OCI-LY1 (cell line): ENCODE measurements at regions not wholly inside any gene's neighbourhood (a gene's known extent, or its start where the extent isn't known, plus 50 kb on each side); places are given as distances from the start of the nearest gene placed in this dataset.

Experiments
- H2AFZ ChIP-seq: fragments of 200-600 bp; sonication (generic), shearing (Covaris generic); 2 replicates; pipeline ENCODE4 v1.6.0; 2014; ENCODE audit warnings: antibody characterized with exemption, mild to moderate bottlenecking, low read length
- H3F3A ChIP-seq: fragments of 200-600 bp; sonication (generic), shearing (Covaris generic); 2 replicates; pipeline ENCODE4 v1.6.0; 2014; ENCODE audit warnings: mild to moderate bottlenecking, antibody characterized with exemption, low read length, moderate library complexity; ENCODE audit not compliant: insufficient read depth
- H3K27ac ChIP-seq: fragments of 200-600 bp; sonication (generic); 2 replicates; pipeline ENCODE4 v1.5.1; 2014; ENCODE audit warnings: low read length, mixed run types, mild to moderate bottlenecking, low read depth; ENCODE audit not compliant: poor library complexity, severe bottlenecking
- H3K27me3 ChIP-seq: fragments of 200-600 bp; sonication (generic); 2 replicates; pipeline ENCODE4 v1.6.0; 2014; ENCODE audit warnings: antibody characterized with exemption, mild to moderate bottlenecking, low read length, moderate library complexity; ENCODE audit not compliant: insufficient read depth
- H3K36me3 ChIP-seq: fragments of 200-600 bp; sonication (generic); 2 replicates; pipeline ENCODE4 v1.6.1; 2014; ENCODE audit warnings: mild to moderate bottlenecking, antibody characterized with exemption, low read length, moderate library complexity, mixed read lengths; ENCODE audit not compliant: insufficient read depth
- H3K4me1 ChIP-seq: fragments of 200-600 bp; sonication (generic); 2 replicates; pipeline ENCODE4 v1.5.1; 2014; ENCODE audit warnings: mild to moderate bottlenecking, low read length, moderate library complexity; ENCODE audit not compliant: insufficient read depth, severe bottlenecking
- H3K4me2 ChIP-seq: fragments of 200-600 bp; sonication (generic), shearing (Covaris generic); 2 replicates; pipeline ENCODE4 v1.6.1; 2014; ENCODE audit warnings: low read length
- H3K4me3 ChIP-seq: fragments of 200-600 bp; sonication (generic); 2 replicates; pipeline ENCODE4 v1.5.1; 2014; ENCODE audit warnings: low read length, low read depth, mild to moderate bottlenecking, mixed read lengths; ENCODE audit not compliant: poor library complexity, severe bottlenecking
- H3K79me2 ChIP-seq: fragments of 200-600 bp; shearing (Covaris generic); 2 replicates; pipeline ENCODE4 v1.6.1; 2016; ENCODE audit warnings: mixed run types, low read length, mixed read lengths; ENCODE audit not compliant: insufficient read depth
- H3K9ac ChIP-seq: fragments of 200-600 bp; sonication (generic), shearing (Covaris generic); 2 replicates; pipeline ENCODE4 v1.6.1; 2014; ENCODE audit warnings: mild to moderate bottlenecking, low read length, mixed read lengths
- H3K9me2 ChIP-seq: fragments of 200-600 bp; sonication (generic), shearing (Covaris generic); 2 replicates; pipeline ENCODE4 v1.6.1; 2014; ENCODE audit warnings: low read depth, mild to moderate bottlenecking, low read length, mixed read lengths
- H3K9me3 ChIP-seq: fragments of 200-600 bp; shearing (Covaris generic); 2 replicates; pipeline ENCODE4 v1.6.1; 2014; ENCODE audit warnings: low read length, mixed read lengths
- H4K20me1 ChIP-seq: fragments of 200-600 bp; sonication (generic), shearing (Covaris generic); 2 replicates; pipeline ENCODE4 v1.6.0; 2016; ENCODE audit warnings: mild to moderate bottlenecking, low read length; ENCODE audit not compliant: insufficient read depth
- EZH2 ChIP-seq: fragments of 200-600 bp; sonication (generic), shearing (Covaris generic); IDR thresholded peaks from 2 replicates; pipeline ENCODE4 v1.8.0; 2017; ENCODE audit warnings: borderline replicate concordance, mixed run types, mild to moderate bottlenecking, antibody characterized with exemption, low read length, moderate library complexity, mixed read lengths
- TF ChIP-seq, protein P1 (sequence below): fragments of 200-600 bp; sonication (generic), shearing (Covaris generic); IDR thresholded peaks from 2 replicates; pipeline ENCODE4 v1.5.1; 2017; ENCODE audit warnings: mild to moderate bottlenecking, antibody characterized with exemption, low read length, moderate library complexity, mixed read lengths

DNA sequence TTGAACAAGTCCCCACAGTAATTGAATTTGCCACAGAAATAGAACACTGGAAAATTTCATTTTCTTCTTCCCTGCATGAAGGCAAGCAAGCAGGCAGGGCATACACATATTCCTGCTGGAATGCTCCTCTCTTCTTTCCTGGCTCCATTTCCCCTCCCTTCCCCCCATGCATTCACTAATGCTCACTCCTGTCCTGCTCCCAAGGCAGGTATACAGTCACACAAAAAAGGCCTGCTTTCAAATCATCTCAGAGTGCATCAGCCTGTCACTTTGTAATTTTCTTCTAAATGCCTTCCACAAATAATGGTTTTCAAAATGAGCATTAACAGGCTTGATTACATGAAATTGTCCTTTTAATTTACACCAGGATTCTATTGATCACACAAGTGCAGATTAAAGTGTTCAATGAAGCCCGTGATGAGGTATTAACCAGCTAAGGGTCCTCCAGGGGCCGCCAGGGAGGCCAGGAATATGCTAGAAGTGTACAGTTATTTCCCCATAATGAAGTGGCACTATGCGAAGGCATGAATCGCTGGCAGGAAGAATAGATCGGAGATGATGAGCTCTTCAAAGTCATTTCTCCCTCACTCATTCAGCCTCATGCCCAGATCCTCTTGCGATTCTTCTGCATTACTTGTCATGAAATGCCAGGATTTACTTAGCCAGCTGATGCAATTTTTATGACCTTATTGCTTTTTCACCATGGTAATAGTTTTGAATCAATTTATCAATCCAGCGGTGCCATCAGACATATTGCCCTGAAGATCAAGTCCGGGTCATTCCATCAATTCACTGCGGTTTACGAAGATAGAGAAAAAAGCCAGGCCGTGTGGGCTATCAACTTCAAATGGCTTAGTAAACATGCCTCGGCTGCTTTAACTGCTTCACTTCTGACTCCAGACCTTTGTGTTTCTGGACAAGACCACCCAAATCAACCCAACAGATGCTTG, 243.5 kb downstream of the GPAT3 start:
- no peaks in the 10 kb centered on the region for H3K9me2 ChIP-seq
- H3K36me3 ChIP-seq, result no peaks in the 10 kb centered on the region
- H3K79me2 ChIP-seq, result no peaks in the 10 kb centered on the region
- H3K4me1 ChIP-seq, result no peaks in the 10 kb centered on the region
- H3F3A ChIP-seq, result no peaks in the 10 kb centered on the region
- H3K4me3 ChIP-seq, result no peak overlapping the region
- no peak overlapping the region for H3K9ac ChIP-seq
- H3K4me2 ChIP-seq, result no peak overlapping the region
- H4K20me1 ChIP-seq, result no peaks in the 10 kb centered on the region
- no peak overlapping the region for H2AFZ ChIP-seq
- TF ChIP-seq, protein P1, sequence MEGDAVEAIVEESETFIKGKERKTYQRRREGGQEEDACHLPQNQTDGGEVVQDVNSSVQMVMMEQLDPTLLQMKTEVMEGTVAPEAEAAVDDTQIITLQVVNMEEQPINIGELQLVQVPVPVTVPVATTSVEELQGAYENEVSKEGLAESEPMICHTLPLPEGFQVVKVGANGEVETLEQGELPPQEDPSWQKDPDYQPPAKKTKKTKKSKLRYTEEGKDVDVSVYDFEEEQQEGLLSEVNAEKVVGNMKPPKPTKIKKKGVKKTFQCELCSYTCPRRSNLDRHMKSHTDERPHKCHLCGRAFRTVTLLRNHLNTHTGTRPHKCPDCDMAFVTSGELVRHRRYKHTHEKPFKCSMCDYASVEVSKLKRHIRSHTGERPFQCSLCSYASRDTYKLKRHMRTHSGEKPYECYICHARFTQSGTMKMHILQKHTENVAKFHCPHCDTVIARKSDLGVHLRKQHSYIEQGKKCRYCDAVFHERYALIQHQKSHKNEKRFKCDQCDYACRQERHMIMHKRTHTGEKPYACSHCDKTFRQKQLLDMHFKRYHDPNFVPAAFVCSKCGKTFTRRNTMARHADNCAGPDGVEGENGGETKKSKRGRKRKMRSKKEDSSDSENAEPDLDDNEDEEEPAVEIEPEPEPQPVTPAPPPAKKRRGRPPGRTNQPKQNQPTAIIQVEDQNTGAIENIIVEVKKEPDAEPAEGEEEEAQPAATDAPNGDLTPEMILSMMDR, result no peak
- no peak for TF ChIP-seq EZH2
- no peaks in the 10 kb centered on the region for H3K9me3 ChIP-seq
- no peaks in the 10 kb centered on the region for H3K27me3 ChIP-seq
- H3K27ac ChIP-seq, result no peak overlapping the region

- no peaks in the 10 kb centered on the region for H3K36me3 ChIP-seq
- no peak overlapping the region for H2AFZ ChIP-seq
- no peak for TF ChIP-seq EZH2
- TF ChIP-seq, protein P1, result no peak
- no peak overlapping the region for H3K4me2 ChIP-seq
- H3K79me2 ChIP-seq, result no peaks in the 10 kb centered on the region
- H4K20me1 ChIP-seq, result no peaks in the 10 kb centered on the region
- H3K4me3 ChIP-seq, result no peak overlapping the region
- H3K9me3 ChIP-seq, result no peaks in the 10 kb centered on the region
- H3K9me2 ChIP-seq, result no peaks in the 10 kb centered on the region
- no peak overlapping the region for H3K9ac ChIP-seq
- no peaks in the 10 kb centered on the region for H3F3A ChIP-seq
- H3K27me3 ChIP-seq, result no peaks in the 10 kb centered on the region
- H3K27ac ChIP-seq, result no peak overlapping the region
- H3K4me1 ChIP-seq, result no peaks in the 10 kb centered on the region
These were observed 236.8 kb downstream of the GPAT3 start for GRCh38 chr4:83772685-83773084.

DNA sequence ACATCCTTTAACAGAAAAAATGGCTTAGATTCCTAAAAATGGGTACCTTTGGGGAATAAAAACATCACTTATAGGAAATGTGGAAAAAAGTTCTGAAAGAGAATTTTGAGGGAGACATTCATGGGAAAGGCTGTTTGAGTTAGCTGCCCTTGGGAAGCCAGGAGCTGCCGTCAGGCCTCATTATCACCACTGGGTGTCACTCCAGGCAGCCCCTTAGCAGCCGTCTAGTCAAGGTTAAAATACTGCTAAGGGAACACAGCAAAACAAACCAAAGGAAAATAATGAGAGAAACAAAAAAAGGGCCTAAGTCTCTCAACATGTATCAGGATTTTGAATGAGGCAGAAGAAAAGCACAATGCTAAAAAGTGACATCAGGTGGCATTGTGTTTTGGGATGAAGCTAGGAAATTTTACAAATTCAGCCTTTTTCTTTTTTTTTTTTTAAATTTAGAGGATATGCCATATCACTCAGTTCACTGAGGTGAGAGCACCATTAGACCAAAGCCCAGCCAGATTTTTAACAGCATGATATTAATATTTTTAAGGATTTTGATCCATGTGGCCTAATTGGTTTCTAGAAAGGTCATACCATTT, 235.3 kb downstream of the GPAT3 start:
- H2AFZ ChIP-seq, result no peak overlapping the region

More for the DNA sequence above, 235.3 kb downstream of the GPAT3 start:
- Histone ChIP-seq H3K9me2 (no peaks in the 10 kb centered on the region), H3K4me3 (no peak overlapping the region), H3K79me2 (no peaks in the 10 kb centered on the region), H3K4me1 (no peaks in the 10 kb centered on the region), H3K4me2 (no peak overlapping the region), H3K27me3 (no peaks in the 10 kb centered on the region), H3F3A (no peaks in the 10 kb centered on the region), H3K36me3 (no peaks in the 10 kb centered on the region), H3K27ac (no peak overlapping the region), H3K9ac (no peak overlapping the region), H4K20me1 (no peaks in the 10 kb centered on the region), H3K9me3 (no peaks in the 10 kb centered on the region)
- TF ChIP-seq, protein P1, result peak; percentile 48
- no peak for TF ChIP-seq EZH2
